Caco-2 (cell line): ENCODE measurements at regions not wholly inside any gene's neighbourhood (a gene's known extent, or its start where the extent isn't known, plus 50 kb on each side); places are given as distances from the start of the nearest gene placed in this dataset.

Source experiments
- BruUV-seq: library from RNA; stranded (reverse); fragments of 400-500 nt; replicated peaks from 2 replicates; lab custom pipeline; 2021; lab: Mats Ljungman, UMichigan
- CTCF ChIA-PET: fragments of 300-600 bp; sonication (Branson Sonifier 250); formaldehyde crosslinking; loops from one replicate; lab custom pipeline; 2022; ENCODE audit warnings: antibody characterized with exemption; lab: Charles Lee
- POLR2A ChIA-PET: fragments of 300-600 bp; sonication (Branson Sonifier 250); formaldehyde crosslinking; loops from one replicate; lab custom pipeline; 2022; ENCODE audit warnings: antibody characterized with exemption; lab: Charles Lee
- DNase-seq, 2 experiments: peaks; one replicate each; pipeline versions ENCODE4 v3.0.0 to v3.0.0-alpha.2; 2020 to 2022
- H3K27me3 ChIP-seq: replicated peaks from 2 replicates; pipeline ENCODE4 v1.6.0; 2011; ENCODE audit warnings: low read length; ENCODE audit not compliant: control insufficient read depth, insufficient read depth
- H3K36me3 ChIP-seq: 2 replicates; pipeline ENCODE4 v1.5.1; 2011; ENCODE audit warnings: low read length; ENCODE audit not compliant: control insufficient read depth, insufficient read depth
- H3K4me1 ChIP-seq: fragments of 250-450 bp; sonication (Bioruptor Pico); 2 replicates; pipeline ENCODE4 v1.5.1; 2020; ENCODE audit warnings: mild to moderate bottlenecking
- H3K4me3 ChIP-seq: 2 replicates; pipeline ENCODE4 v1.5.1; 2011; ENCODE audit warnings: low read depth, mild to moderate bottlenecking, control low read depth, low read length
- H3K9me3 ChIP-seq: fragments of 250-450 bp; sonication (Bioruptor Pico); 2 replicates; pipeline ENCODE4 v1.5.1; 2020; ENCODE audit warnings: mild to moderate bottlenecking, moderate library complexity
- H3K27ac Mint-ChIP-seq: one replicate; pipeline ENCODE4 v1.8.0; 2022; ENCODE audit warnings: mixed read lengths; ENCODE audit not compliant: unreplicated experiment
- H3K27me3 Mint-ChIP-seq: one replicate; pipeline ENCODE4 v1.8.0; 2022; ENCODE audit warnings: mixed read lengths; ENCODE audit not compliant: insufficient read depth, unreplicated experiment
- H3K36me3 Mint-ChIP-seq: one replicate; pipeline ENCODE4 v1.8.0; 2022; ENCODE audit warnings: mild to moderate bottlenecking, mixed read lengths; ENCODE audit not compliant: insufficient read depth, unreplicated experiment
- H3K4me1 Mint-ChIP-seq: one replicate; pipeline ENCODE4 v1.8.0; 2022; ENCODE audit warnings: low read depth, mixed read lengths; ENCODE audit not compliant: unreplicated experiment
- H3K4me3 Mint-ChIP-seq: one replicate; pipeline ENCODE4 v1.8.0; 2022; ENCODE audit warnings: mild to moderate bottlenecking, moderate library complexity, mixed read lengths; ENCODE audit not compliant: unreplicated experiment
- H3K9me3 Mint-ChIP-seq: one replicate; pipeline ENCODE4 v1.8.0; 2022; ENCODE audit warnings: mixed read lengths; ENCODE audit not compliant: unreplicated experiment
- intact Hi-C: fragments of 100-400 bp; cut with micrococcal nuclease; formaldehyde crosslinking; loops from one replicate; pipeline ENCODE4 v1.10.0; 2022; ENCODE audit not compliant: unreplicated experiment
- TF ChIP-seq, protein P1 (sequence below), 2 experiments: fragments of 200-600 bp in 1 of 2; IDR thresholded peaks; 1 replicate in 1 of 2; 2 replicates in 1 of 2; pipeline versions ENCODE4 v1.5.1 to v1.8.0; 2011 to 2022; ENCODE audit warnings: antibody characterized with exemption in 1 of 2, control low read depth in 1 of 2, inconsistent platforms in 1 of 2, low read depth in 1 of 2, low read length in 1 of 2, mild to moderate bottlenecking in 1 of 2, moderate library complexity in 1 of 2; ENCODE audit not compliant: insufficient read depth in 1 of 2, severe bottlenecking in 1 of 2, unreplicated experiment in 1 of 2

DNA sequence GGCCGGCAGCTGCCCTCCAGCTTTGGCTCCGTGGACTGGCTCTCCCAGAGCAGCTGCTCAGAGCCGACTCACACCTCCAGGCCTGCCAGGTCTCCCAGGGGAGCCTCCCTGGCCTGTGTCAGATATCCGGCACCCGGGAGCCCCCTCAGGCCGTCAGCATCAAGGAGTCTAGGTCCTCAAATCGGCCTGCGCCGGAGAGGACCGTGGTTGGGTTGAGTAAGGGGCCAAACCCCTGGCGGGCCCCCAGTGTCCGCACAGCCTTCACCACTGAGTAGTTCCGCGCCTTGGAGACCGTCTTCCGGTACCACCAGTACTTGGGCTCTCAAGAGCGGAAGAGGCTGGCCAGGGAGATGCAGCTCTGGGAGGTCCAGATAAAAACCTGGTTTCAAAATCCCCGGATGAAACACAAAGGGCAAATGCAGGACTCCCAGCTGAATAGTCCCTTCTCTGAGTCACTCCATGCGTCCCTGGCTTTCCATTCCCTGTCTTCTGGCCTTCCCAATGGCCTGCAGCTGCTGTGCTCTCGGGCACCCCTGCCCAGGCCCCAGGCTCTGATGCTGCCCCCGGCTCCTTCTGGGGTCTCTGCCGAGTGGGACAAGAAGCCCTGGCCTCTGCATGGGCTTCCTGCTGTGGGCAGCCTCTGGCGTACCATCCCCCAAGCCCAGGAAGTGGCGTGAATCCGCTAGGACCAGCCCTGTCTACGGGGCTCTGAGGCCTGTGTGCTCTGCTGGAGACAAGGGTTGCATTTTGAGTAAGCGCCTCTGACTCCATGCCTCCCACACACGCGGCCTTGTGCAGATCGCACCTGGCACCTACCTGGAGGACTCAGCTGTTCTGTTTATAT is 245.1 kb upstream of the ATXN7L3B start:
- no peaks in the 10 kb centered on the region for H3K4me1 ChIP-seq
- no peaks in the 10 kb centered on the region for H3K27me3 ChIP-seq
- CTCF ChIA-PET = no interaction called here
- no peaks in the 10 kb centered on the region for H3K27me3 Mint-ChIP-seq
- H3K9me3 ChIP-seq = no peaks in the 10 kb centered on the region
- POLR2A ChIA-PET = no interaction called here
- H3K36me3 ChIP-seq = no peaks in the 10 kb centered on the region
- no TSS peak for BruUV-seq
- TF ChIP-seq, protein P1, sequence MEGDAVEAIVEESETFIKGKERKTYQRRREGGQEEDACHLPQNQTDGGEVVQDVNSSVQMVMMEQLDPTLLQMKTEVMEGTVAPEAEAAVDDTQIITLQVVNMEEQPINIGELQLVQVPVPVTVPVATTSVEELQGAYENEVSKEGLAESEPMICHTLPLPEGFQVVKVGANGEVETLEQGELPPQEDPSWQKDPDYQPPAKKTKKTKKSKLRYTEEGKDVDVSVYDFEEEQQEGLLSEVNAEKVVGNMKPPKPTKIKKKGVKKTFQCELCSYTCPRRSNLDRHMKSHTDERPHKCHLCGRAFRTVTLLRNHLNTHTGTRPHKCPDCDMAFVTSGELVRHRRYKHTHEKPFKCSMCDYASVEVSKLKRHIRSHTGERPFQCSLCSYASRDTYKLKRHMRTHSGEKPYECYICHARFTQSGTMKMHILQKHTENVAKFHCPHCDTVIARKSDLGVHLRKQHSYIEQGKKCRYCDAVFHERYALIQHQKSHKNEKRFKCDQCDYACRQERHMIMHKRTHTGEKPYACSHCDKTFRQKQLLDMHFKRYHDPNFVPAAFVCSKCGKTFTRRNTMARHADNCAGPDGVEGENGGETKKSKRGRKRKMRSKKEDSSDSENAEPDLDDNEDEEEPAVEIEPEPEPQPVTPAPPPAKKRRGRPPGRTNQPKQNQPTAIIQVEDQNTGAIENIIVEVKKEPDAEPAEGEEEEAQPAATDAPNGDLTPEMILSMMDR (IDR thresholded peaks at IDR 0.05; ENCODE audit: insufficient read depth in 1 of 2, low read depth in 1 of 2, low read length in 1 of 2, severe bottlenecking in 1 of 2, unreplicated experiment in 1 of 2) = no peak
- no peaks in the 10 kb centered on the region for H3K9me3 Mint-ChIP-seq
- DNase-seq = no peak
- no peaks in the 10 kb centered on the region for H3K36me3 Mint-ChIP-seq
- intact Hi-C loops = no loop called here
- no peak overlapping the region for H3K27ac Mint-ChIP-seq
- H3K4me3 Mint-ChIP-seq = no peak overlapping the region
- H3K4me3 ChIP-seq = no peak overlapping the region
- no peaks in the 10 kb centered on the region for H3K4me1 Mint-ChIP-seq

DNA sequence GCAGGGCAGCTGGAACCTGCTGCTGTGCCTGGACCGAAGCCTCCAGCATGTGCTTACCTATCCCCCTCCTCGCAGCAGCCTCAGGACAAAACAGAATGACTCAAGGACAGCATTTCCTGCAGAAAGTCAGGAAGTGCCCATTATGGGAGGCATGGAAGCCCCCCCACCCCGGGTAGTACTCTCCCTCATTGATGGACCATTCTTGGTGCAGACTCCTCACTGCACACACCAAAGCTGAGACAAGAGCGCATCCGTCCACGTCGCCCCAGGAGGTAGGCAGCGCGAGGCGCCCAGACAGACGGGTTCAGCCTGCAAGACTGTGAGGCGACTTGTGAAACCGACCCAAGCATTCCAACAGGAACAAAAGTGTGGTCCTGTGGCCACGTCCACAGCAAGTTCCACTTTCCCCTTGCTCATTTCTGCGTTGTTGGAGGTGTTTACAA is 243.9 kb upstream of the ATXN7L3B start:
- Mint-ChIP-seq H3K27ac (no peak overlapping the region), H3K4me1 (no peaks in the 10 kb centered on the region), H3K9me3 (no peaks in the 10 kb centered on the region), H3K36me3 (no peaks in the 10 kb centered on the region), H3K27me3 (no peaks in the 10 kb centered on the region), H3K4me3 (no peak overlapping the region)
- H3K27me3 ChIP-seq = no peaks in the 10 kb centered on the region
- TF ChIP-seq, protein P1 (IDR thresholded peaks at IDR 0.05; ENCODE audit: insufficient read depth in 1 of 2, low read depth in 1 of 2, low read length in 1 of 2, severe bottlenecking in 1 of 2, unreplicated experiment in 1 of 2) = no peak
- no peaks in the 10 kb centered on the region for H3K36me3 ChIP-seq
- no peaks in the 10 kb centered on the region for H3K9me3 ChIP-seq
- intact Hi-C loops = no loop called here
- H3K4me3 ChIP-seq = no peak overlapping the region
- ChIA-PET POLR2A (no interaction called here), CTCF (no interaction called here)
- H3K4me1 ChIP-seq = no peaks in the 10 kb centered on the region
- no peak for DNase-seq
- BruUV-seq = no TSS peak

DNA sequence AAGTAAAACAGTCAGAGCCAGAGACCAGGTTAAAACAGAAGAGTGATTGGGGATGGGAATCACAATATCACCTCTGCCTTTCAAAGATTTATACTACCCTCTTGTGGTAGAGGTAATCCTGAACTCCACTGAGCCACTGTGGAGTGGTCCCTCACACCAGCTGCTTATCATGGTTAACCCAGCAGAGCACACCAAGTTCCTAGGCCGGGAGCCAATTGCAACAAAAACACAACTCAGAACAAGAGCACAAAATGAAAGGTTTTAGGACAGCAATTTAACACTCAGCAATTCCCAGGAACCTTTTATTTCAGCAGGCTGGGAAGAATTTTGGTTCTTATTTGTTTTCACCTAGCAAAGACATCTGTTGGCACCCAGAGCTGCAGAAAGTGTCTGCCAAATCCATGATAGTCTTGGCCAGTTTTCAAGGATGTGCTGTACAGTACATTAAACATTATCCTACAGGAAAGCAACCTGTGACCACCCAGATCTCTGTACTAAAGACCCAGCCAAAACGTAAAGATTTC is 220.5 kb upstream of the ATXN7L3B start:
- H3K4me1 Mint-ChIP-seq = no peaks in the 10 kb centered on the region
- no peaks in the 10 kb centered on the region for H3K27me3 Mint-ChIP-seq
- CTCF ChIA-PET = interaction anchor here (0.6 to 3.2 kb wide), 3 partner anchors 161 to 295 kb away, joined by 3 to 14 read pairs (median 3); no protein-coding TSS in a partner anchor
- no peaks in the 10 kb centered on the region for H3K4me1 ChIP-seq
- BruUV-seq = no TSS peak
- H3K4me3 ChIP-seq = no peak overlapping the region
- peak in 1 of 2 experiments; percentile 42 for DNase-seq
- POLR2A ChIA-PET = no interaction called here
- H3K36me3 Mint-ChIP-seq = no peaks in the 10 kb centered on the region
- H3K36me3 ChIP-seq = no peaks in the 10 kb centered on the region
- TF ChIP-seq, protein P1 (IDR thresholded peaks at IDR 0.05; ENCODE audit: insufficient read depth in 1 of 2, low read depth in 1 of 2, low read length in 1 of 2, severe bottlenecking in 1 of 2, unreplicated experiment in 1 of 2) = peak; percentile 44 to 54
- H3K9me3 Mint-ChIP-seq = no peaks in the 10 kb centered on the region
- intact Hi-C loops = loop anchor here (1.0 to 5.0 kb wide), 6 partner anchors 48 to 382 kb away; partner anchors contain the start of gene ATXN7L3B
- no peaks in the 10 kb centered on the region for H3K27me3 ChIP-seq
- no peaks in the 10 kb centered on the region for H3K9me3 ChIP-seq
- H3K27ac Mint-ChIP-seq = no peak overlapping the region
- no peak overlapping the region for H3K4me3 Mint-ChIP-seq
